ENCODE measurements at regions not wholly inside any gene's neighbourhood (a gene's known extent, or its start where the extent isn't known, plus 50 kb on each side); places are given as distances from the start of the nearest gene placed in this dataset.

DNA sequence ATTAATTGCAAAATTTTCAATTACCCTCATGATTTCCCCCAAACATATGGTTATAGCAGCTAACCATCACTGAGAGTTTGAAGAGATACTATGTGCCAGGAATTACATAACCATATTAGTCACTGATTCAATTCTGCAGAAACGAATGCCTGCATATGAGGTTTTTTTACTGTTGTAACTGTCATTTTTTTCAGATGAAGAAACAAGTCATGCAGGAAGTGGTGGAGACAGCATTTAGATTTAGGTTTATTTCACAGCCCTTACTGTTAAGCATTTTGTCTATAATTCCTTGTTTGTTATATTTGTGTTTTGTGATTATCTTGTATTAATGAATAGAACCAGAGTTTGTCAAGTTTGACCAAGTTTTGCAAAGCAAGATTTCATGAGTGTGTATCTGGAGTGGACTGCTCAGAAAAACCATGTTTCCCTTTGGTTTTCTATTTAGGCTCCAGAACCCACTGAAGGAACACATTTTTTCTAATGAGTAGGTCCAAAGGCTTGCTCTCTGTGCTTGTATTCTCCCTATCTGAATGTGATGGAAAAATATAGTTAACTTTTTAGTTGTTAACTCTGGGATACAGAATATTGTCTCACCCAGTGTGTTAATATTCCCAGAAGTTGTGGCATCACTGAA is 308.5 kb upstream of the ADAMTS5 start:
- TF ChIP-seq, protein P1, sequence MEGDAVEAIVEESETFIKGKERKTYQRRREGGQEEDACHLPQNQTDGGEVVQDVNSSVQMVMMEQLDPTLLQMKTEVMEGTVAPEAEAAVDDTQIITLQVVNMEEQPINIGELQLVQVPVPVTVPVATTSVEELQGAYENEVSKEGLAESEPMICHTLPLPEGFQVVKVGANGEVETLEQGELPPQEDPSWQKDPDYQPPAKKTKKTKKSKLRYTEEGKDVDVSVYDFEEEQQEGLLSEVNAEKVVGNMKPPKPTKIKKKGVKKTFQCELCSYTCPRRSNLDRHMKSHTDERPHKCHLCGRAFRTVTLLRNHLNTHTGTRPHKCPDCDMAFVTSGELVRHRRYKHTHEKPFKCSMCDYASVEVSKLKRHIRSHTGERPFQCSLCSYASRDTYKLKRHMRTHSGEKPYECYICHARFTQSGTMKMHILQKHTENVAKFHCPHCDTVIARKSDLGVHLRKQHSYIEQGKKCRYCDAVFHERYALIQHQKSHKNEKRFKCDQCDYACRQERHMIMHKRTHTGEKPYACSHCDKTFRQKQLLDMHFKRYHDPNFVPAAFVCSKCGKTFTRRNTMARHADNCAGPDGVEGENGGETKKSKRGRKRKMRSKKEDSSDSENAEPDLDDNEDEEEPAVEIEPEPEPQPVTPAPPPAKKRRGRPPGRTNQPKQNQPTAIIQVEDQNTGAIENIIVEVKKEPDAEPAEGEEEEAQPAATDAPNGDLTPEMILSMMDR (IDR thresholded peaks at IDR 0.05): no peak
- no peak for TF ChIP-seq POLR2A (IDR thresholded peaks at IDR 0.05)
